Gastrocnemius medialis (tissue), 4 donors: ENCODE measurements at regions not wholly inside any gene's neighbourhood (a gene's known extent, or its start where the extent isn't known, plus 50 kb on each side); places are given as distances from the start of the nearest gene placed in this dataset.

ENCODE experiments used
- POLR2A ChIP-seq, 2 donors: fragments of 450-650 bp; IDR thresholded peaks; one replicate each; pipeline ENCODE4 v1.6.1; 2017; ENCODE audit warnings: antibody characterized with exemption in 2 of 2, mild to moderate bottlenecking in 2 of 2, moderate library complexity in 2 of 2
- TF ChIP-seq, protein P1 (sequence below), 5 experiments: fragments of 450-650 bp in 3 of 5; fragments of 200-600 bp in 2 of 5; sonication (generic) in 2 of 5; IDR thresholded peaks in 4 of 5; conservative IDR thresholded peaks in 1 of 5; 1 replicate in 4 of 5; 2 replicates in 1 of 5; pipeline ENCODE4 v1.5.1; 2016 to 2019; ENCODE audit warnings: antibody characterized with exemption in 5 of 5, mild to moderate bottlenecking in 3 of 5, moderate library complexity in 3 of 5

DNA sequence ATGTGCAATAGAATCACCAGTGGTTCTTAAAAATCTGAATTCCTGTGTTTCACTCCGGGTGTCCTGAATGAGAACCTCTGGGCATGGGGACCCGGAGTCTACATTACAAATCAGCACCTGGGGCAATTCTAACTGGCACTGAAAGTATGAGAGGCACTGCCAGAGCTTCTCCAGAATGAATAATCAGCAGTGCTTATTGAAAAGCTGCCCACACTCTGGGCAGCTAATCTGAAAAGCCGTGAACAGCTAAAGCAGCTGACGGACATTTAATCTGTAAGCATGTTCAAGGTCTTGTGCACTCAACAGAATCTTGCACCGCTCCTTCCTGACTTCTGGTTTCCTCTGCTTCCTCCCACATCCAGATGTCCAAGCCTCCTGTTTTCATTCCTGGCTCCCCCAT, 113.3 kb upstream of the KIF5B start:
- TF ChIP-seq, protein P1, sequence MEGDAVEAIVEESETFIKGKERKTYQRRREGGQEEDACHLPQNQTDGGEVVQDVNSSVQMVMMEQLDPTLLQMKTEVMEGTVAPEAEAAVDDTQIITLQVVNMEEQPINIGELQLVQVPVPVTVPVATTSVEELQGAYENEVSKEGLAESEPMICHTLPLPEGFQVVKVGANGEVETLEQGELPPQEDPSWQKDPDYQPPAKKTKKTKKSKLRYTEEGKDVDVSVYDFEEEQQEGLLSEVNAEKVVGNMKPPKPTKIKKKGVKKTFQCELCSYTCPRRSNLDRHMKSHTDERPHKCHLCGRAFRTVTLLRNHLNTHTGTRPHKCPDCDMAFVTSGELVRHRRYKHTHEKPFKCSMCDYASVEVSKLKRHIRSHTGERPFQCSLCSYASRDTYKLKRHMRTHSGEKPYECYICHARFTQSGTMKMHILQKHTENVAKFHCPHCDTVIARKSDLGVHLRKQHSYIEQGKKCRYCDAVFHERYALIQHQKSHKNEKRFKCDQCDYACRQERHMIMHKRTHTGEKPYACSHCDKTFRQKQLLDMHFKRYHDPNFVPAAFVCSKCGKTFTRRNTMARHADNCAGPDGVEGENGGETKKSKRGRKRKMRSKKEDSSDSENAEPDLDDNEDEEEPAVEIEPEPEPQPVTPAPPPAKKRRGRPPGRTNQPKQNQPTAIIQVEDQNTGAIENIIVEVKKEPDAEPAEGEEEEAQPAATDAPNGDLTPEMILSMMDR (IDR thresholded peaks at IDR 0.05 in 4 of 5, conservative IDR thresholded peaks at IDR 0.05 in 1 of 5) = no peak
- TF ChIP-seq POLR2A (IDR thresholded peaks at IDR 0.05) = no peak
